Endothelial cell of umbilical vein (primary cell): ENCODE measurements at regions not wholly inside any gene's neighbourhood (a gene's known extent, or its start where the extent isn't known, plus 50 kb on each side); places are given as distances from the start of the nearest gene placed in this dataset.

Experiments
- BruUV-seq: library from RNA; stranded (reverse); fragments of 400-500 nt; replicated peaks from 2 replicates; lab custom pipeline; 2021; lab: Mats Ljungman, UMichigan
- CTCF ChIA-PET: fragments of 300-600, 350-600 bp; sonication (Branson Sonifier 250); formaldehyde crosslinking; loops from one replicate; lab custom pipeline; 2021; ENCODE audit warnings: antibody characterized with exemption, inconsistent platforms; lab: Charles Lee
- POLR2A ChIA-PET: fragments of 300-600, 350-600 bp; sonication (Branson Sonifier 250); formaldehyde crosslinking; loops from one replicate; lab custom pipeline; 2021; ENCODE audit warnings: antibody characterized with exemption, inconsistent platforms; lab: Charles Lee
- DNase-seq: peaks from one replicate; pipeline ENCODE4 v3.0.0-alpha.2; 2011; ENCODE audit warnings: low read depth, low spot score
- FAIRE-seq: peaks from 2 replicates; lab custom pipeline; 2011; peaks lifted over from hg19 to GRCh38; lab: Jason Lieb, UNC
- H2AFZ ChIP-seq: 2 replicates; pipeline ENCODE4 v1.6.0; 2012; ENCODE audit warnings: low read depth, low read length, control low read depth, inconsistent platforms
- H3K27ac ChIP-seq: 2 replicates; pipeline ENCODE4 v1.5.1; 2011; ENCODE audit warnings: low read depth, mild to moderate bottlenecking, control low read depth, low read length, moderate library complexity; ENCODE audit not compliant: insufficient read depth
- H3K27me3 ChIP-seq, 2 experiments: 2 replicates each; pipeline versions ENCODE4 v1.6.0 to v1.6.1; 2011; ENCODE audit warnings: low read length in 2 of 2, mixed read lengths in 1 of 2; ENCODE audit not compliant: control insufficient read depth in 2 of 2, insufficient read depth in 2 of 2
- H3K36me3 ChIP-seq, 2 experiments: 2 replicates in 1 of 2; 3 replicates in 1 of 2; pipeline ENCODE4 v1.5.1; 2011; ENCODE audit warnings: low read length in 2 of 2, mild to moderate bottlenecking in 1 of 2, moderate library complexity in 1 of 2; ENCODE audit not compliant: control insufficient read depth in 2 of 2, insufficient read depth in 2 of 2; ENCODE audit errors: extremely low read depth in 1 of 2
- H3K4me1 ChIP-seq: 3 replicates; pipeline ENCODE4 v1.5.1; 2011; ENCODE audit warnings: mild to moderate bottlenecking, low read length; ENCODE audit not compliant: control insufficient read depth, insufficient read depth; ENCODE audit errors: extremely low read depth
- H3K4me2 ChIP-seq: 2 replicates; pipeline ENCODE4 v1.6.1; 2011; ENCODE audit warnings: low read length, control low read depth, mixed read lengths; ENCODE audit not compliant: insufficient read depth
- H3K4me3 ChIP-seq, 3 experiments: fragments of 200-600 bp in 1 of 3; sonication (generic), shearing (Covaris generic) in 1 of 3; replicated peaks in 1 of 3; 2 replicates each; pipeline ENCODE4 v1.5.1; 2011 to 2016; ENCODE audit warnings: control low read depth in 3 of 3, low read length in 3 of 3, mild to moderate bottlenecking in 2 of 3, inconsistent platforms in 1 of 3, low read depth in 1 of 3, moderate library complexity in 1 of 3; ENCODE audit not compliant: insufficient read depth in 1 of 3
- H3K79me2 ChIP-seq: 2 replicates; pipeline ENCODE4 v1.6.0; 2012; ENCODE audit warnings: low read length, inconsistent platforms; ENCODE audit not compliant: control insufficient read depth, insufficient read depth
- H3K9ac ChIP-seq: replicated peaks from 2 replicates; pipeline ENCODE3; 2011; ENCODE audit warnings: low read length, control low read depth; ENCODE audit not compliant: insufficient read depth; ENCODE audit errors: extremely low read depth
- H3K9me1 ChIP-seq: replicated peaks from 3 replicates; pipeline ENCODE4 v1.6.0; 2011; ENCODE audit warnings: mild to moderate bottlenecking, low read length; ENCODE audit not compliant: control insufficient read depth, insufficient read depth; ENCODE audit errors: extremely low read depth
- H3K9me3 ChIP-seq: replicated peaks from 2 replicates; pipeline ENCODE4 v1.5.1; 2012; ENCODE audit warnings: low read length, inconsistent platforms; ENCODE audit not compliant: control insufficient read depth, insufficient read depth
- H4K20me1 ChIP-seq: replicated peaks from 2 replicates; pipeline ENCODE3; 2011; ENCODE audit warnings: mild to moderate bottlenecking, low read length; ENCODE audit not compliant: control insufficient read depth, insufficient read depth; ENCODE audit errors: extremely low read depth
- CTCF ChIP-seq, 2 donors: IDR thresholded peaks; 1 replicate in 1 of 2; 2 replicates in 1 of 2; pipeline ENCODE4 v1.5.1; 2011; ENCODE audit warnings: low read length in 2 of 2, mild to moderate bottlenecking in 2 of 2, moderate library complexity in 2 of 2, control low read depth in 1 of 2, inconsistent platforms in 1 of 2, low read depth in 1 of 2; ENCODE audit not compliant: insufficient read depth in 1 of 2; ENCODE audit errors: extremely low read depth in 1 of 2
- EZH2 ChIP-seq: IDR thresholded peaks from 2 replicates; pipeline ENCODE4 v1.6.1; 2012; ENCODE audit warnings: borderline replicate concordance, low read depth, mild to moderate bottlenecking, moderate library complexity, low read length, inconsistent platforms; ENCODE audit not compliant: severe bottlenecking
- FOS ChIP-seq: IDR thresholded peaks from 2 replicates; pipeline ENCODE4 v1.6.1; 2011; ENCODE audit warnings: mild to moderate bottlenecking, low read length, moderate library complexity, borderline replicate concordance; ENCODE audit not compliant: insufficient read depth
- GATA2 ChIP-seq: IDR thresholded peaks from 2 replicates; pipeline ENCODE4 v1.7.0; 2011; ENCODE audit warnings: low read depth, mild to moderate bottlenecking, moderate library complexity, mixed read lengths, low read length; ENCODE audit not compliant: insufficient read length, insufficient read depth
- JUN ChIP-seq: IDR thresholded peaks from 2 replicates; pipeline ENCODE4 v1.6.1; 2011; ENCODE audit warnings: borderline replicate concordance, low read depth; ENCODE audit not compliant: insufficient read length, insufficient read depth
- MAX ChIP-seq: IDR thresholded peaks from 2 replicates; pipeline ENCODE4 v1.6.1; 2011; ENCODE audit not compliant: insufficient read depth, insufficient read length
- MYC ChIP-seq: IDR thresholded peaks from one replicate; pipeline ENCODE4 v1.6.1; 2011; ENCODE audit warnings: mild to moderate bottlenecking, low read depth, low read length
- POLR2A ChIP-seq: IDR thresholded peaks from 2 replicates; pipeline ENCODE4 v1.6.1; 2012; ENCODE audit warnings: low read depth, mild to moderate bottlenecking, control low read depth, low read length
- POLR2AphosphoS5 ChIP-seq: IDR thresholded peaks from 2 replicates; pipeline ENCODE4 v1.6.1; 2012; ENCODE audit warnings: low read depth, mild to moderate bottlenecking, control low read depth, low read length, moderate library complexity; ENCODE audit not compliant: insufficient read depth
- dilution Hi-C: fragments of 300-500 bp; cut with MboI; formaldehyde crosslinking; loops from one replicate; pipeline ENCODE4 v1.15.0; 2019; ENCODE audit warnings: low sequenced_read_pairs; ENCODE audit not compliant: extremely low pct_ligation_motif_present
- intact Hi-C: fragments of 100-400 bp; cut with micrococcal nuclease; formaldehyde crosslinking; loops from one replicate; pipeline ENCODE4 v1.10.0; 2022

GRCh38 chr1:219537223-219537631 is 75.7 kb downstream of the ZC3H11B start:
- Histone ChIP-seq H3K4me1 (no peaks in the 10 kb centered on the region), H3K36me3 (no peaks in the 10 kb centered on the region), H3K9me1 (no peaks in the 10 kb centered on the region), H3K79me2 (no peaks in the 10 kb centered on the region), H3K27ac (no peak overlapping the region), H3K4me3 (no peak overlapping the region), H4K20me1 (no peaks in the 10 kb centered on the region), H3K27me3 (no peaks in the 10 kb centered on the region), H2AFZ (no peak overlapping the region), H3K9me3 (no peaks in the 10 kb centered on the region), H3K4me2 (no peak overlapping the region), H3K9ac (no peak overlapping the region)
- BruUV-seq, result no TSS peak
- TF ChIP-seq GATA2 (no peak), POLR2AphosphoS5 (no peak), MAX (no peak), FOS (no peak), JUN (no peak), MYC (no peak), CTCF (IDR thresholded peaks at IDR 0.05; ENCODE audit: extremely low read depth in 1 of 2, insufficient read depth in 1 of 2, low read depth in 1 of 2, low read length in 2 of 2) (no peak), EZH2 (no peak), POLR2A (no peak)
- dilution Hi-C loops, result no loop called here
- intact Hi-C loops, result no loop called here
- CTCF ChIA-PET, result interaction anchor here (1.3 kb wide), 1 partner anchor 22 kb away, joined by 4 read pairs; no protein-coding TSS in a partner anchor
- POLR2A ChIA-PET, result no interaction called here
- FAIRE-seq, result no peak
- no peak for DNase-seq
